ENCODE measurements at regions not wholly inside any gene's neighbourhood (a gene's known extent, or its start where the extent isn't known, plus 50 kb on each side); places are given as distances from the start of the nearest gene placed in this dataset.
A peak's percentile ranks its signal among the peaks of the same experiment; 100 is the strongest.

- TF ChIP-seq REPIN1 (CRISPR knock-in tag; IDR thresholded peaks at IDR 0.05; ENCODE audit: borderline replicate concordance, low read depth) (no peak), CCAR2 (optimal IDR thresholded peaks at IDR 0.05; ENCODE audit: low read depth, low read length) (no peak), ZZZ3 (CRISPR knock-in tag; IDR thresholded peaks at IDR 0.05; ENCODE audit: borderline replicate concordance) (no peak), ZBTB7A (CRISPR knock-in tag; IDR thresholded peaks at IDR 0.05) (no peak), GATA4 (IDR thresholded peaks at IDR 0.05; ENCODE audit: borderline replicate concordance, low read depth) (no peak), JUND (CRISPR knock-in tag; IDR thresholded peaks at IDR 0.05) (peak; percentile 72; the same call in 1 of the 2 replicates), NR2F6 (IDR thresholded peaks at IDR 0.05) (peak; percentile 26; the same call in 1 of the 2 replicates), NR2F6 (CRISPR knock-in tag; IDR thresholded peaks at IDR 0.05) (0 out of 2 replicates have a peak, but pooled peaks have one; percentile 13), ZNF790 (CRISPR knock-in tag; IDR thresholded peaks at IDR 0.05; ENCODE audit: borderline replicate concordance) (no peak), ZNF841 (CRISPR knock-in tag; IDR thresholded peaks at IDR 0.05; ENCODE audit: borderline replicate concordance) (no peak), NR2F2 (IDR thresholded peaks at IDR 0.05; ENCODE audit: borderline replicate concordance, low read depth) (no peak), SOX13 (IDR thresholded peaks at IDR 0.05) (peak; percentile 32), SOX13 (CRISPR knock-in tag; conservative IDR thresholded peaks at IDR 0.05 in 1 of 2, IDR thresholded peaks at IDR 0.05 in 1 of 2) (peak in 1 of 2 experiments; percentile 89; a peak in 2 of 4 replicates), HNF4G (IDR thresholded peaks at IDR 0.05; ENCODE audit: borderline replicate concordance, low read depth, low read length) (peak; percentile 16; the same call in 1 of the 2 replicates), HNF4G (CRISPR knock-in tag; IDR thresholded peaks at IDR 0.05; ENCODE audit: borderline replicate concordance, low read depth) (no peak), ZFP90 (CRISPR knock-in tag; IDR thresholded peaks at IDR 0.05; ENCODE audit: borderline replicate concordance) (no peak), NFE2L1 (CRISPR knock-in tag; IDR thresholded peaks at IDR 0.05; ENCODE audit: borderline replicate concordance) (no peak), PBX2 (CRISPR knock-in tag; IDR thresholded peaks at IDR 0.05) (no peak), ZNF512 (CRISPR knock-in tag; IDR thresholded peaks at IDR 0.05) (no peak)
- TF ChIP-seq, protein P1, sequence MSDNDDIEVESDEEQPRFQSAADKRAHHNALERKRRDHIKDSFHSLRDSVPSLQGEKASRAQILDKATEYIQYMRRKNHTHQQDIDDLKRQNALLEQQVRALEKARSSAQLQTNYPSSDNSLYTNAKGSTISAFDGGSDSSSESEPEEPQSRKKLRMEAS (IDR thresholded peaks at IDR 0.05): no peak
- TF ChIP-seq, protein P2, sequence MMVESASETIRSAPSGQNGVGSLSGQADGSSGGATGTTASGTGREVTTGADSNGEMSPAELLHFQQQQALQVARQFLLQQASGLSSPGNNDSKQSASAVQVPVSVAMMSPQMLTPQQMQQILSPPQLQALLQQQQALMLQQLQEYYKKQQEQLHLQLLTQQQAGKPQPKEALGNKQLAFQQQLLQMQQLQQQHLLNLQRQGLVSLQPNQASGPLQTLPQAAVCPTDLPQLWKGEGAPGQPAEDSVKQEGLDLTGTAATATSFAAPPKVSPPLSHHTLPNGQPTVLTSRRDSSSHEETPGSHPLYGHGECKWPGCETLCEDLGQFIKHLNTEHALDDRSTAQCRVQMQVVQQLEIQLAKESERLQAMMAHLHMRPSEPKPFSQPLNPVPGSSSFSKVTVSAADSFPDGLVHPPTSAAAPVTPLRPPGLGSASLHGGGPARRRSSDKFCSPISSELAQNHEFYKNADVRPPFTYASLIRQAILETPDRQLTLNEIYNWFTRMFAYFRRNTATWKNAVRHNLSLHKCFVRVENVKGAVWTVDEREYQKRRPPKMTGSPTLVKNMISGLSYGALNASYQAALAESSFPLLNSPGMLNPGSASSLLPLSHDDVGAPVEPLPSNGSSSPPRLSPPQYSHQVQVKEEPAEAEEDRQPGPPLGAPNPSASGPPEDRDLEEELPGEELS (CRISPR knock-in tag; IDR thresholded peaks at IDR 0.05): 0 out of 2 replicates have a peak, but pooled peaks have one; percentile 25
- TF ChIP-seq, protein P3, sequence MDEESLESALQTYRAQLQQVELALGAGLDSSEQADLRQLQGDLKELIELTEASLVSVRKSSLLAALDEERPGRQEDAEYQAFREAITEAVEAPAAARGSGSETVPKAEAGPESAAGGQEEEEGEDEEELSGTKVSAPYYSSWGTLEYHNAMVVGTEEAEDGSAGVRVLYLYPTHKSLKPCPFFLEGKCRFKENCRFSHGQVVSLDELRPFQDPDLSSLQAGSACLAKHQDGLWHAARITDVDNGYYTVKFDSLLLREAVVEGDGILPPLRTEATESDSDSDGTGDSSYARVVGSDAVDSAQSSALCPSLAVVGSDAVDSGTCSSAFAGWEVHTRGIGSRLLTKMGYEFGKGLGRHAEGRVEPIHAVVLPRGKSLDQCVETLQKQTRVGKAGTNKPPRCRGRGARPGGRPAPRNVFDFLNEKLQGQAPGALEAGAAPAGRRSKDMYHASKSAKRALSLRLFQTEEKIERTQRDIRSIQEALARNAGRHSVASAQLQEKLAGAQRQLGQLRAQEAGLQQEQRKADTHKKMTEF (CRISPR knock-in tag; IDR thresholded peaks at IDR 0.05): peak; percentile 67; the same call in 1 of the 2 replicates
Observed at GRCh38 chr3:28139967-28140634, 101.3 kb upstream of the CMC1 start (continued).

Data from HepG2 (cell line).